ENCODE measurements at regions not wholly inside any gene's neighbourhood (a gene's known extent, or its start where the extent isn't known, plus 50 kb on each side); places are given as distances from the start of the nearest gene placed in this dataset.

GRCh38 chr17:11056926-11057325 is 184.1 kb upstream of the SHISA6 start:
- H3K9me3 Mint-ChIP-seq (ENCODE audit: low read depth), result peaks cover 36% of the 10 kb centered on the region
- TF ChIP-seq, protein P1, sequence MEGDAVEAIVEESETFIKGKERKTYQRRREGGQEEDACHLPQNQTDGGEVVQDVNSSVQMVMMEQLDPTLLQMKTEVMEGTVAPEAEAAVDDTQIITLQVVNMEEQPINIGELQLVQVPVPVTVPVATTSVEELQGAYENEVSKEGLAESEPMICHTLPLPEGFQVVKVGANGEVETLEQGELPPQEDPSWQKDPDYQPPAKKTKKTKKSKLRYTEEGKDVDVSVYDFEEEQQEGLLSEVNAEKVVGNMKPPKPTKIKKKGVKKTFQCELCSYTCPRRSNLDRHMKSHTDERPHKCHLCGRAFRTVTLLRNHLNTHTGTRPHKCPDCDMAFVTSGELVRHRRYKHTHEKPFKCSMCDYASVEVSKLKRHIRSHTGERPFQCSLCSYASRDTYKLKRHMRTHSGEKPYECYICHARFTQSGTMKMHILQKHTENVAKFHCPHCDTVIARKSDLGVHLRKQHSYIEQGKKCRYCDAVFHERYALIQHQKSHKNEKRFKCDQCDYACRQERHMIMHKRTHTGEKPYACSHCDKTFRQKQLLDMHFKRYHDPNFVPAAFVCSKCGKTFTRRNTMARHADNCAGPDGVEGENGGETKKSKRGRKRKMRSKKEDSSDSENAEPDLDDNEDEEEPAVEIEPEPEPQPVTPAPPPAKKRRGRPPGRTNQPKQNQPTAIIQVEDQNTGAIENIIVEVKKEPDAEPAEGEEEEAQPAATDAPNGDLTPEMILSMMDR (IDR thresholded peaks at IDR 0.05), result no peak

DNA sequence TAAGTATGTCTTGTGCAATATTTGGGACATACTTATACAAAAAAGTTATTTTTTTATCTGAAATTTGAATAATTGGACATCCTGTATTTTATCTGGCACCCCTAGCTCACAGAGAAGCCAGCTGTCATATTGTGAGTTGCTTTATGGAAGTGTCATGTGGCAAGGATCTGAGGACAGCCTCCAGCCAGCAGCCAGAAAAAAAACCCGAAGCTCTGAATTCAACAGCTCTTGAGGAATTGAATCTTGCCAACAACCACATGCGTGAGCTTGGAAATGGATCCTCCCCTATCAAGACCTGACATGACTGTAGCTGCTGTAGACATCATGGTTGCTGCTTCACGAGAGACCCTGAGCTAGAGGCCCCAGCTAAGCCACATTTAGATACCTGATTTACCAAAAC is 187.2 kb upstream of the SHISA6 start:
- H3K9me3 Mint-ChIP-seq (ENCODE audit: low read depth), result peaks cover 18% of the 10 kb centered on the region
- H3K4me3 Mint-ChIP-seq (ENCODE audit: unreplicated experiment), result no peak overlapping the region
- no peak overlapping the region for H3K27ac Mint-ChIP-seq (ENCODE audit: unreplicated experiment)

More at GRCh38 chr17:11056926-11057325, 184.1 kb upstream of the SHISA6 start:
- Mint-ChIP-seq H3K27me3 (ENCODE audit: low read depth) (no peaks in the 10 kb centered on the region), H3K36me3 (ENCODE audit: low read depth) (no peaks in the 10 kb centered on the region), H3K27ac (ENCODE audit: unreplicated experiment) (no peak overlapping the region), H3K4me3 (ENCODE audit: unreplicated experiment) (no peak overlapping the region), H3K4me1 (ENCODE audit: low read depth) (no peaks in the 10 kb centered on the region)
- DNase-seq (ENCODE audit: low spot score), result no peak

GRCh38 chr17:11049539-11049938 is 191.5 kb upstream of the SHISA6 start:
- TF ChIP-seq, protein P1 (IDR thresholded peaks at IDR 0.05), result no peak
- H3K27me3 Mint-ChIP-seq (ENCODE audit: low read depth), result no peaks in the 10 kb centered on the region
- DNase-seq (ENCODE audit: low spot score), result no peak
- H3K36me3 Mint-ChIP-seq (ENCODE audit: low read depth), result no peaks in the 10 kb centered on the region
- H3K27ac Mint-ChIP-seq (ENCODE audit: unreplicated experiment), result no peak overlapping the region
- H3K4me3 Mint-ChIP-seq (ENCODE audit: unreplicated experiment), result no peak overlapping the region
- H3K4me1 Mint-ChIP-seq (ENCODE audit: low read depth), result no peaks in the 10 kb centered on the region
- peaks cover 12% of the 10 kb centered on the region for H3K9me3 Mint-ChIP-seq (ENCODE audit: low read depth)

More for the DNA sequence above, 187.2 kb upstream of the SHISA6 start:
- no peak for DNase-seq (ENCODE audit: low spot score)
- Mint-ChIP-seq H3K4me1 (ENCODE audit: low read depth) (no peaks in the 10 kb centered on the region), H3K27me3 (ENCODE audit: low read depth) (no peaks in the 10 kb centered on the region), H3K36me3 (ENCODE audit: low read depth) (no peaks in the 10 kb centered on the region)
- TF ChIP-seq, protein P1 (IDR thresholded peaks at IDR 0.05), result no peak

DNA sequence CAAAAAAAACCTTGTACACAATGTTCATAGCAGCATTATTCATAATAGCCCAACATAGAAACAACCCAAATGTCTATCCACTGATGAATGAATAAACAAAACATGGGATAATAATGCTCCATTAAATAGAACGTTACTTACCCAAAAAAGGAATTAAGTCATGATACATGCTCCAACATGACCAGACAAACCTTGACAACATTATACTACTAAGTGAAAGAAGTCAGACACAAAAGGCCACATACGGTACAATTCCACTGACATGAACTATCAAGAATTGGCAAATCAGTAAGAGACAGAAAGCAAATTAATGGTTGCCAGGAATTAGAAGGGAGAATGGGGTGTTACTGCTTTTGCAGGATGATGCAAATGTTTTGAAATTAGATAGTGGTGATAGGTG is 193.8 kb upstream of the SHISA6 start:
- TF ChIP-seq, protein P1 (IDR thresholded peaks at IDR 0.05), result no peak
- Mint-ChIP-seq H3K27ac (ENCODE audit: unreplicated experiment) (no peak overlapping the region), H3K27me3 (ENCODE audit: low read depth) (no peaks in the 10 kb centered on the region), H3K36me3 (ENCODE audit: low read depth) (no peaks in the 10 kb centered on the region), H3K4me1 (ENCODE audit: low read depth) (no peaks in the 10 kb centered on the region), H3K4me3 (ENCODE audit: unreplicated experiment) (no peak overlapping the region), H3K9me3 (ENCODE audit: low read depth) (peaks cover 10% of the 10 kb centered on the region)
- no peak for DNase-seq (ENCODE audit: low spot score)

DNA sequence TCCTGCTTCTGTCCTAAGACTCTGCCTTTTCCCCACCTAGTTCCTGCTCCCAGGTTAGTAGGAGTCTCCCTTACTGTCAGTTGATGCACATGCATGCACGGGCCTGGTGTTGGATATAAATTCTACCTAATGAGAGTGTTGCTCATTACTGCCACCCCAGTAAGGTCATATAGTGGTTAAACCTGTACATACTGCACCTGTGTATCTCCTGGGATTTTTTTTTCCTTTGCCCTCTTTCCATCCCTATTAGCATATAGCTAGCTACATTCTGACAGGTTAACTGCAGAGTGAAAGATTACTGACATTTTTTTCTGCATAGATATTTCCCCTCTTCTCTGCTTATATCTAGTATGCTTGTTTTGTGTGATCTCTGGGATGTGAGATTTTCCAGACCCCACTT is 201.5 kb upstream of the PIRT start:
- H3K4me3 Mint-ChIP-seq (ENCODE audit: unreplicated experiment), result no peak overlapping the region
- no peak for DNase-seq (ENCODE audit: low spot score)
- H3K27me3 Mint-ChIP-seq (ENCODE audit: low read depth), result no peaks in the 10 kb centered on the region
- H3K27ac Mint-ChIP-seq (ENCODE audit: unreplicated experiment), result no peak overlapping the region
- H3K9me3 Mint-ChIP-seq (ENCODE audit: low read depth), result peaks cover 31% of the 10 kb centered on the region
- H3K36me3 Mint-ChIP-seq (ENCODE audit: low read depth), result no peaks in the 10 kb centered on the region
- H3K4me1 Mint-ChIP-seq (ENCODE audit: low read depth), result no peaks in the 10 kb centered on the region
- TF ChIP-seq, protein P1 (IDR thresholded peaks at IDR 0.05), result no peak
